ELR (cell line): ENCODE measurements at regions not wholly inside any gene's neighbourhood (a gene's known extent, or its start where the extent isn't known, plus 50 kb on each side); places are given as distances from the start of the nearest gene placed in this dataset.

ENCODE experiments used
- DNase-seq: peaks from one replicate; pipeline ENCODE4 v3.0.0-alpha.2; 2015; ENCODE audit warnings: low read depth

DNA sequence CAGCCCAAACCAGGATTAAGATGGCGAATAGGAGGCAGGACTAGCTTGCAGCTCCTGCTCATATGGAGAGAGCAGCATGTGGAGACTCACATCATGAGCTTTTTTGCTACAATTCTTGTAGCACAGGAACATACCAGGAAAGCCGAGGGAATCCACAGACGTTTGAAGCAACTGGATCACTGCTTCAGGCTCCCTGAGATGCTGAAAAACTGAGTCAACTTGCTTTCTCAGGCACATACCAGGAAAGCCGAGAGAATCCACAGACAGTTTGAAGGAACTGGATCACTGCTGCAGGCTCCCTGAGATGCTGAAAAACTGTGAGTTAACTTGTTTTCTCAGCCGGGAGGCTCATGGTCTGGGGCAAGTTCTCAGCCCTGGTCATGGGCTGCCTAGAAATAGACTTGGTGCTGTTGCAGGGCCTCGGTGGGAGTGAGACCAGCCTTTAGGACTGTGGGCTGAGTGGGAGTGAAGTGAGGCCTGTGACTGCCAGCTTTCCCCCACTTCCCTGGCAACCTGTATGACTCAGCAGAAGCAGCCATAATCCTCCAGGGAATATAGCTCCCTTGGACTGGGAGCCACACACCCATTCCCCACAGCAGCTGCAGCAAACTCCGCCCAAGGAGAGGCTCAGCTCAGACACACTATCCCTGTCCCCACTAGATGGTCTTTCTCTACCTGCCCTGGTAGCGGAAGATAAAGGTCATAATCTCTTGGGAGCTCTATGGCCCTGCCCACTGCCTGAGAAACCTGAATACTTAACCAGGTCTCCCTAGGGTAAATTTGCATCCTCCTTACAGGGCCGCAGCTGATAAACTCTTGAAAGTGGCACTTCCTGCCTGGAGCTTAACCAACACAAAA, 51.9 kb upstream of the PFN2 start:
- DNase-seq: peak; percentile 26

DNA sequence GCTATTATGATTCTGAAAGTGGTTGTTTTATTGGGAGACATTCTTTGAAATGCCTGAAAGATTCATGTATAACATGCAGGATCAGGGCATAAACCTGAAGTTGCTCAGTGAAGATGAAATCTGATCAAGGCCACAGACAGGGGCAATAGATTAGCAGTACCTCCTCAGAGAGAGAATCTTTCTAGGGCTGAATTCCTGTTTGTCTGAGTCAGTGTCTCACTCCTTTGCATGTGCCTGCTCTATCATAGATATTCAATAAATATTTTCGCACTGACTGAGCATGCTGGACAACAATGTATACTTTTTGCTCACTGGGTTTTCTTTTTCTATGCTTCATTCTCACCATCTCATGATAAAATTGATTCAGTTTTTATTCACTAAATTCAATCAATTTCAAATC, 49.8 kb upstream of the PFN2 start:
- DNase-seq: peak; percentile 88
